ENCODE measurements at regions not wholly inside any gene's neighbourhood (a gene's known extent, or its start where the extent isn't known, plus 50 kb on each side); places are given as distances from the start of the nearest gene placed in this dataset.
A peak's percentile ranks its signal among the peaks of the same experiment; 100 is the strongest.

GRCh38 chrX:9231491-9231890 lies 197.6 kb upstream of the FAM9B start:
- TF ChIP-seq EZH2phosphoT487 (IDR thresholded peaks at IDR 0.05; ENCODE audit: borderline replicate concordance, low read length) = no peak
- no peak for TF ChIP-seq EZH2 (IDR thresholded peaks at IDR 0.05; ENCODE audit: low read length, unreplicated experiment)
- TF ChIP-seq, protein P1, sequence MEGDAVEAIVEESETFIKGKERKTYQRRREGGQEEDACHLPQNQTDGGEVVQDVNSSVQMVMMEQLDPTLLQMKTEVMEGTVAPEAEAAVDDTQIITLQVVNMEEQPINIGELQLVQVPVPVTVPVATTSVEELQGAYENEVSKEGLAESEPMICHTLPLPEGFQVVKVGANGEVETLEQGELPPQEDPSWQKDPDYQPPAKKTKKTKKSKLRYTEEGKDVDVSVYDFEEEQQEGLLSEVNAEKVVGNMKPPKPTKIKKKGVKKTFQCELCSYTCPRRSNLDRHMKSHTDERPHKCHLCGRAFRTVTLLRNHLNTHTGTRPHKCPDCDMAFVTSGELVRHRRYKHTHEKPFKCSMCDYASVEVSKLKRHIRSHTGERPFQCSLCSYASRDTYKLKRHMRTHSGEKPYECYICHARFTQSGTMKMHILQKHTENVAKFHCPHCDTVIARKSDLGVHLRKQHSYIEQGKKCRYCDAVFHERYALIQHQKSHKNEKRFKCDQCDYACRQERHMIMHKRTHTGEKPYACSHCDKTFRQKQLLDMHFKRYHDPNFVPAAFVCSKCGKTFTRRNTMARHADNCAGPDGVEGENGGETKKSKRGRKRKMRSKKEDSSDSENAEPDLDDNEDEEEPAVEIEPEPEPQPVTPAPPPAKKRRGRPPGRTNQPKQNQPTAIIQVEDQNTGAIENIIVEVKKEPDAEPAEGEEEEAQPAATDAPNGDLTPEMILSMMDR (conservative IDR thresholded peaks at IDR 0.05; ENCODE audit: low read depth, low read length) = no peak
- H3K9ac ChIP-seq (ENCODE audit: low read length) = no peak overlapping the region
- no peaks in the 10 kb centered on the region for H3K79me2 ChIP-seq (ENCODE audit: low read length)
- CTCF ChIA-PET = no interaction called here
- H3K27ac ChIP-seq (ENCODE audit: low read length) = peak overlapping the region; percentile 54
- no peaks in the 10 kb centered on the region for H3K36me3 ChIP-seq (ENCODE audit: low read depth, low read length)
- H3K27me3 ChIP-seq (ENCODE audit: low read length) = no peaks in the 10 kb centered on the region
- H3F3A ChIP-seq (ENCODE audit: low read length, unreplicated experiment) = no peaks in the 10 kb centered on the region
- H3K9me3 ChIP-seq (ENCODE audit: low read length) = no peaks in the 10 kb centered on the region
- H4K20me1 ChIP-seq (ENCODE audit: low read length) = no peaks in the 10 kb centered on the region
- no TSS peak for BruUV-seq (replicated peaks)
- intact Hi-C loops (cut with micrococcal nuclease) = loop anchor here (5.0 kb wide), 1 partner anchor 111 kb away; no protein-coding TSS in a partner anchor
- ATAC-seq (peak; percentile 90), DNase-seq (peak; percentile 77)
- H3K9me2 ChIP-seq (replicated peaks; ENCODE audit: low read length) = no peaks in the 10 kb centered on the region
- H2AFZ ChIP-seq (ENCODE audit: low read length) = peak overlapping the region; percentile 48
- peaks cover 28% of the 10 kb centered on the region for H3K4me1 ChIP-seq (ENCODE audit: insufficient read depth, low read length)
- H3K4me3 ChIP-seq (ENCODE audit: low read length) = no peak overlapping the region
- POLR2A ChIA-PET (ENCODE audit: unreplicated experiment) = no interaction called here
- peak overlapping the region; percentile 1; the same call in 1 of the 2 replicates for H3K4me2 ChIP-seq (ENCODE audit: low read length)

- H3K27ac ChIP-seq (ENCODE audit: low read length) = no peak overlapping the region
- ChIA-PET CTCF (no interaction called here), POLR2A (ENCODE audit: unreplicated experiment) (no interaction called here)
- no peak overlapping the region for H3K4me2 ChIP-seq (ENCODE audit: low read length)
- no peak overlapping the region for H3K9ac ChIP-seq (ENCODE audit: low read length)
- H4K20me1 ChIP-seq (ENCODE audit: low read length) = no peaks in the 10 kb centered on the region
- H3K4me1 ChIP-seq (ENCODE audit: insufficient read depth, low read length) = peaks cover 15% of the 10 kb centered on the region
- no peak overlapping the region for H2AFZ ChIP-seq (ENCODE audit: low read length)
- H3K9me2 ChIP-seq (replicated peaks; ENCODE audit: low read length) = no peaks in the 10 kb centered on the region
- intact Hi-C loops (cut with micrococcal nuclease) = loop anchor here (5.0 kb wide), 1 partner anchor 109 kb away; no protein-coding TSS in a partner anchor
- DNase-seq = no peak
- no peaks in the 10 kb centered on the region for H3K36me3 ChIP-seq (ENCODE audit: low read depth, low read length)
- no peaks in the 10 kb centered on the region for H3K27me3 ChIP-seq (ENCODE audit: low read length)
- H3F3A ChIP-seq (ENCODE audit: low read length, unreplicated experiment) = no peaks in the 10 kb centered on the region
- H3K4me3 ChIP-seq (ENCODE audit: low read length) = no peak overlapping the region
- no peaks in the 10 kb centered on the region for H3K9me3 ChIP-seq (ENCODE audit: low read length)
- no peak for ATAC-seq
- no TSS peak for BruUV-seq (replicated peaks)
- H3K79me2 ChIP-seq (ENCODE audit: low read length) = no peaks in the 10 kb centered on the region
- no peak for TF ChIP-seq EZH2 (IDR thresholded peaks at IDR 0.05; ENCODE audit: low read length, unreplicated experiment)
- TF ChIP-seq EZH2phosphoT487 (IDR thresholded peaks at IDR 0.05; ENCODE audit: borderline replicate concordance, low read length) = no peak
- TF ChIP-seq, protein P1 (conservative IDR thresholded peaks at IDR 0.05; ENCODE audit: low read depth, low read length) = no peak
Observed at GRCh38 chrX:9233141-9233540, 199.2 kb upstream of the FAM9B start.

GRCh38 chrX:9234315-9234714 lies 200.4 kb upstream of the FAM9B start:
- H3K36me3 ChIP-seq (ENCODE audit: low read depth, low read length) = no peaks in the 10 kb centered on the region
- no peaks in the 10 kb centered on the region for H3K9me2 ChIP-seq (replicated peaks; ENCODE audit: low read length)
- H3K4me1 ChIP-seq (ENCODE audit: insufficient read depth, low read length) = peaks cover 9% of the 10 kb centered on the region
- POLR2A ChIA-PET (ENCODE audit: unreplicated experiment) = no interaction called here
- H3K27me3 ChIP-seq (ENCODE audit: low read length) = no peaks in the 10 kb centered on the region
- no peak overlapping the region for H3K4me2 ChIP-seq (ENCODE audit: low read length)
- CTCF ChIA-PET = no interaction called here
- no TSS peak for BruUV-seq (replicated peaks)
- DNase-seq (no peak), ATAC-seq (no peak)
- intact Hi-C loops (cut with micrococcal nuclease) = loop anchor here (5.0 kb wide), 1 partner anchor 108 kb away; no protein-coding TSS in a partner anchor
- H3K27ac ChIP-seq (ENCODE audit: low read length) = no peak overlapping the region
- TF ChIP-seq, protein P1 (conservative IDR thresholded peaks at IDR 0.05; ENCODE audit: low read depth, low read length) = no peak
- TF ChIP-seq EZH2 (IDR thresholded peaks at IDR 0.05; ENCODE audit: low read length, unreplicated experiment) (no peak), EZH2phosphoT487 (IDR thresholded peaks at IDR 0.05; ENCODE audit: borderline replicate concordance, low read length) (no peak)
- no peaks in the 10 kb centered on the region for H4K20me1 ChIP-seq (ENCODE audit: low read length)
- no peak overlapping the region for H3K9ac ChIP-seq (ENCODE audit: low read length)
- no peaks in the 10 kb centered on the region for H3K9me3 ChIP-seq (ENCODE audit: low read length)
- H3F3A ChIP-seq (ENCODE audit: low read length, unreplicated experiment) = no peaks in the 10 kb centered on the region
- H3K4me3 ChIP-seq (ENCODE audit: low read length) = no peak overlapping the region
- H3K79me2 ChIP-seq (ENCODE audit: low read length) = no peaks in the 10 kb centered on the region
- no peak overlapping the region for H2AFZ ChIP-seq (ENCODE audit: low read length)

Measured in PC-3 (cell line).